GM18861 (cell line): ENCODE measurements at regions not wholly inside any gene's neighbourhood (a gene's known extent, or its start where the extent isn't known, plus 50 kb on each side); places are given as distances from the start of the nearest gene placed in this dataset.

Experiments
- ATAC-seq: cut with Tn5 transposase; IDR thresholded peaks from one replicate; pipeline ENCODE4 v1.9.1; 2021; ENCODE audit not compliant: unreplicated experiment

DNA sequence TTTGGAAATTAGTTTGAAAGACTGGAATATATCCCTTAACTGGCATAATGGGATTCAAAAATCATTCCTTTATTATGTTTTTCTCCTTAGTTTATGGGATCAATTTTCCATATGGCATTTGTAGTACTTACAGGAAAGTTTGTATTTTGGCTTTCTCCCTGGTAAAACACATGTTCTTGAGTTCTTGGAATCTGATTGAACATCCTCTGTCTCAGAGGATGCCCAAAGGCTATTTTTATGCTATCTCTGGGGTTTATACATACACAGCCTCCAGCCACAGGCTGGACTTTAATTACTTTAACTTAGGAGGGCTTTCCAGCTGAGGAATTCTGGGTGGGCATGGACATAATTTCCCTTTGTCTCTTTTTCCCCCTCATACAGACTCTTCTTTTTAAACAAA lies 236.4 kb downstream of the HGF start:
- ATAC-seq: no peak

DNA sequence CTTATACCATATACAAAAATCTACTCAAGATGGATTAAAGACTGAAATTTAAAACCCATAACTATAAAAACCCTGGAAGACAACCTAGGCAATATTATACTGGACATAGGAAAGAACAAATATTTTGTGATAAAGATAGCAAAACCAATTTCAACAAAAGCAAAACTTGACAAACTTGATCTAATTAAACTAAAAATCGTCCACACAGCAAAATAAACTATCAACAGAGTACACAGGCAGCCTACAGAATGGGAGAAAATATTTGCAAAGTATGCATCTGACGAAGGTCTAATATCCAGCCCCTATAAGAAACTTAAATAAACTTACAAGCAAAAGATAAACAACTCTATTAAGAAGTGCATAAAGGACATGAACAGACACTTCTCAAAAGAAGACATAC lies 240.1 kb downstream of the HGF start:
- no peak for ATAC-seq

DNA sequence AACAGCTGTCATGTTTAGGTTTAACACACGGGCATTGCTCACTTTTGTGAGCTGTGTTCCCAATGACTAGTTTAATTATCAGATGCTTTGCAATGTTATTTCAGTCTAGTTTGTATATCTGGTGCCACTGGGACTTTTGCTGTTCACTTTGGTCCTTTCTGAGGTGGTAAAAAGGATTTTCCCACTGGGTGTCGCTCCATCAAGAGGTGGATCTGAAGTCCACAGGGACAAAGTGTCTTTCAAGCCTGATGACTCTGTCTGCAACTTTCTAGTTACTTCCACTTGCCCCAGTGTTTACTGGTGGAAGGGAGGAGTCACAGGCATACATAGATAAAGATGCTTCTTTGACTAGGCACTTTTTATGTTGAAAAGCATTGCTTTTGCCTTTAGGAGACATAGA lies 242.2 kb downstream of the HGF start:
- ATAC-seq: no peak

DNA sequence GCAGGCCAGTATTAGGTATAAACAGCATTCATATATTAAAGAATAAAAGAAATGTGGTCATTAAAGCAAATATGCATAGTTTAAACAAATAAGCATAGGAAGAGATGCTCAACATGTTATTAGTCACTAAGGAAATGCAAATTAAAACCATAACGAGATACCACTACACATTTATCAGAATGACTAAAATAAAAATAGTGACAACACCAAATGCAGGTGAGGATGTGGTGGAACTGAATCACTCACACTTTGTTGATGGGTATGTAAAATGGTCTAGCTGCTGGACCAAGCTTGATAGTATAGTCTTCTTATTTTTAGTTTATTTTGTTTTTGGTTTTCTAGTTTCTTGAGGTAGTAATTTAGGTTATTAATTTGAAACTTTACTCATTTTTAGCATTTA lies 242.9 kb downstream of the HGF start:
- no peak for ATAC-seq

DNA sequence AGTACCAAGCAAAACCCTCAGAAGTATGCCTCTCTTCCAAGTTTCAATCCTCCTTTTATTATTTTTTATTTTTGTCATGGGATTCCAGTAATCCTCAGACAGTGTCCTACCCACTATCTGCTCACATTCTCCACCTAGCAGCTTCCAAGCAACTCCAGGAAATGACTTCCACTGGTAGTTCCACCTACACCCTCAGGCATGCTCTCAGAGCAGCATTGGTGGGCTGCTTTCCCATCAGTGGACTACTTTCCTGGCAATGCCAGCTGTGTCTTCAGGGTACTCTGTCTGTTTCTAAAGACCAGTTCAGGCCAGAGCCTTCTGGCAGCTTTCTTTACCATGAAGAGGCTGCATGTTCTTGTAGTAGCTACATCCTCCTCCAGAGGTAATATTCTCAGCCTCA lies 244.0 kb downstream of the HGF start:
- no peak for ATAC-seq

DNA sequence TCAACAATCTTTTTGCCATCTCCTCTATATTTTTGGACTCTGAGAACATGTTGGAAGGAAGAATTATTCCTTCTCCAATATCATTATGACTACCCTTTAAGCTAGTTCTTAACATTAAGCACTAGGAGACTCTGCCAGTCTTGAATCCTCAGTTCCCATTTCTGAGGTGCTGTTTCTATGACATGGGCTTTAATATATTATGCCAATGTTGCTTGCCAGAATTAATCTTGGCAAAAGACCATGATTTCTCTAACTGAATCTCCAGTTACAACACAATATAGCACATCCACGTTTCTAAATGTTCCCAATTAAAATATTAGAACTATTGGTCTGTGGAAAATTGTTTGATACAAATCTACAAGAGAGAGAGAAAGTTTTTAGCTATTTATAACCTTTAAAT lies 250.0 kb downstream of the HGF start:
- no peak for ATAC-seq

DNA sequence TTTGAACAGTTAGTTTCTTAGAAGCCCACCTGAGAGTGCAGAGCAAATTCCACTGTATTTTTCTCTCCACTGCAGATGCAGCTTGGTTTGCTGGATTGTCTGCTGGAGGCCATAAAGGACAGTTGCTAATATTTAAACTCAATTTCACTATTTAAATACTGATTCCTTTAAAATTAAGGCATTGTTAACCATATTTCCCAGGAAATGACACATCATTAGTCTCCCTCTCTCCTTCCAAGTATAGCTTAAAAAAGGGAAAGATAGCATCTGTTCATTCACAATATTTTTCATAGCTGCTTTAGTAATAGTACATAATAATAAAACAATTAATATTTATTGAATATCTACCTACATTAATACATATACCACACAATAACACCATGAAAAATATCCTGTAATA lies 252.9 kb downstream of the HGF start:
- ATAC-seq: no peak

DNA sequence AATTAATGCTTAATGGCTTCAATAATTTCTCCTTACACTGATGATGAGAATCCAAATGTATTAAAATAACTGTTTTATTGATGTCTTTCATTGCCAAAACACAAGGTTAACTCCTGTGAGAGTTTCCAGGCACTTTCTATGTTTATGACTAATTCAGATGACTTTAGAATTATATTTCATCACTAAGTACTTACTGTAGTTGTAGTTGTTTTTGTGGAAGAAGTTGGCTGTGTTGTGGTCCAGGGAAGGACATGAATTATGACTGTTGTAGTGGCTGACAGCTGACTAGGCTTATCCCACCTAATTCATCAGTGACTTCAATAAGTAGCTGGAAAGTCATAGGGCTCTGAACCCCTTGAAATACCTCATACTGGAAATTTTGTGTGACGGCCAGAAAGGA lies 254.8 kb downstream of the HGF start:
- ATAC-seq: no peak

DNA sequence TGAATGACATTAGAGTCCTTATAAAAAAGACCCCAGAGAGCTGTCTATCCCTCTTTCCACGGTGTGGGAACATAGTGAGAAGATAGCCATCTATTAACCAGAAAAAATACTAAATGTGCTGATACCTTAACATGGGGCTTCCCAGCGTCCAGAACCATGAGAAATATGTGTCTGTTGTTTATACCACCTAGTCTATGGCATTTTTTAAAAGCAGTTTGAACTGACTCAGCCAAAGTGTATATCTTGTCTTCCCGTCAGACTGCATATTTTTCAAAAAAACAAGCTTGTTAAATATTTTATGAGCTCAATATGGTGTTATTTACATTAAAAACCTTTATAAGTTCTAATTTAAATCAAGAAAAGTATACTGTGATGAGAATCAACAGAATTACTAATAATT lies 255.3 kb downstream of the HGF start:
- ATAC-seq: no peak

DNA sequence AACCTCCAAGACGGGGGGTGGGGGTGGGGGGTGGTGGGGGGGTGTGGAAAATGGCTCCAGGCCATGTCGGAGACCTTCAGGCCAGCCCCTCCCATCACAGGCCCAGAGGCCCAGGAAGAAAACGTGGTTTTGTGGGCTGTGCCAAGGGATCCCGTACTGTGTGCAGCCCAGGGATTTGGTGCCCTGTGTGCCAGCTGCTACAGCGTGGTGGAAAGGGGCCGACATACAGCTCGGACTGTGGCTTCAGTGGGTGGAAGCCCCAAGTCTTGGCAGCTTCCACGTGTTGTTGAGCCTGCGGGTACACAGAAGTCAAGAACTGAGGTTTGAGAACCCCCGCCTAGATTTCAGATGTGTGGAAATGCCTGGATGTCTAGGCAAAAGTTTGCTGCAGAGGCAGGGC lies 259.7 kb downstream of the HGF start:
- ATAC-seq: no peak

DNA sequence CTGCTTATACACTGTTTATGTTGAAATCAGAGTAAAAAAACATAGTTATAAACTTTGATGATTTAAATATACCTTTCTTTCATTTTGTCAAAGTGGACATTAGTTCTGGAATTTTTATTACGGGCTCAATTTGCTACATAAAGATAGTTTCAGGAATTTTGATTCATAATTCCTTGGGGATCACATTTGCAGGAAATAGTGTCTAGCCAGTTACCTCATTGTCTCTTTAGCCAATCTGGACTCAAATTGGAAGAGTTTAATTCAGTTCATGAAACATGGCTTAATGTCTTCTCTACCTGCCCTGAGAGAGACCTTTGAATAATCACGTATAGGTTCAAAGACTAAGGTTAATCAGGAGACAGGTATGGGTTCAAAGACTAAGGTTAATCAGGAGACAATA lies 262.6 kb downstream of the HGF start:
- ATAC-seq: no peak

DNA sequence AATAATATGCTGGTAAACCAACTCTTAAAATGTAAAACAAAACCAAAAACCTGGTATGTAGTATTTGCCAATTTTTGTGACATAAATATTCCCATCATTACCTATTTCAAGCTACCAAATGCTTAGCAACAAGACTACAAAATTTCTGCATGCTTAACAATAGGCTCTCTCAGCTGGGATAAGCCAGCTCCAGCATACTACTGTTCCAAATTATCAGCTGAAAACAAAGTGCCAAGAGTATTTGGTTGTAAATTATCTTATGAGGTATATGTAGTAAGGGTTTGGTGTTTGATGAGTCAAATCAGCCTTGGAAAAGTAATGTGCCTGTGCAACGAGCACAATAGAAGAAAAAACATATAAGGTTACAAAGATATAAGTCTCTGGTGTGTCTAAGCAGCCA lies 263.2 kb downstream of the HGF start:
- no peak for ATAC-seq

DNA sequence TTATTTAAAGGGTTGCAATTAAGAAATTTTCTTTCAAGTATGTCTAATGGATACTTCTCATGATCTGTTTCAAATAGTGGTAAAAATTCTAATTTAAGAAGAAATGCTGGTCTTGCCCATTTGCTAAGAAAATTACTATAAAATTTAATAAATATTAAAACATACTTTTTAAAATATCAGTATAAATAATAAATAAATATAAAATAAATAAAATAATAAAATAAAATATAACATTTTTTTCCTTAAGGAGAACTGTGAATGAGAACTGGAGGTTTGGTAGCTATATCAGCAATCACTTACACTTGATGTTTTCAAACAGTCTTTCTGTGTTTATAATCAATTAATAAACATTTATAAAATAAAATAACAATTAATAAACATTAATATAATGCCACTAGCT lies 266.1 kb downstream of the HGF start:
- ATAC-seq: no peak

DNA sequence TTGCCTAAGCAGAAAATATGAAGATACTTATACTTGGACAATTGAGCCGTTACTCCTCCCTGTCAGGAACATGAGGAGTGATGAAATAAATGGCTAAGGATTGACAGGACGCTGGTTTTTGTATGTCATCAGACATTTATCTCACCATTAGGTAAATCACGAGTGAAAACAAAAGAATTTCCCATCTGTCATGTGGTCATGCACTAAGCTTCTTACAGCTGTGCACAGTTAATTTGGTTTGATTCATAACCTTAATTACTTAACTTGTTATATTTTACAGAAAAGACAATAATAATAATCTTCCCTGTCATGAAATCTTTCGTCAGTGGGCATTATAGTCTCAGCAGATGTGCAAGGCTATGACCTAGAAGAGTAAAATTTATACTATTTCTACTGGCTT lies 266.5 kb downstream of the HGF start:
- no peak for ATAC-seq

DNA sequence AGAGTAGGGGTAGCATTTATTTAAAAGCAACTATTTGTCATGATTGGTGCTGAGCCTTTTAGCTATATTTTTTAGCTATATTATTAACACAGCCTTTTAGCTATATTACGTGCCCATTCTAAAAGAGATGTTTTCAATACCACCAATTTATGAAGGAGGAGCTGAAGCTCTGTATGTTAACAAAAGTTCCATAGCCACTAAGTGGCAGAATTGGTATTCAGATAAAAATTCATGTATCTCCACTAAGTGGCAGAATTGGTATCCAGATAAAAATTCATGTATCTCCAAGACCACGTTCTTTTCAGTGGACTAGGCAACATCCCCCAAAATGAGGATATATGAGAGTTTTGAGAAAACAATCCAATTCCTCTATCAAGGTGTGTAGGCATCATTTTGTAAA lies 268.6 kb downstream of the HGF start:
- no peak for ATAC-seq

DNA sequence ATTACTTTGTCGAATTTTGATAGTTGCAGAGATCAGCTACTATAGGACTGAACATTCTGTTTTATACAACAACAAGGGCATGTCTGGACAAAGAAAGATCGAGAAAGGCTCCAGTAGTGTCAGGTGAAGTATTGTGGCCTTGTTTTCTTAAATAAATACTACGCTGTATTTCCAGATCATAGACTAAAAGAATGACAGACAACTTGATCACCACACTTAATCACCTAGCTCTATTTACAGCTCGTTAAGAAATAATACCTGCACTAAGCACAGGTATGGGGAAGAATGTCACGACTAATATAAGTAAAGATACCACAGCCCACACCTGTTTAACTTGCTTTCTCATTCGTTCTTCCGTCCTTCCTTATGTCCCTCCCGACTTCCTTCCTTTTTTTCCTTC lies 269.2 kb downstream of the HGF start:
- no peak for ATAC-seq

DNA sequence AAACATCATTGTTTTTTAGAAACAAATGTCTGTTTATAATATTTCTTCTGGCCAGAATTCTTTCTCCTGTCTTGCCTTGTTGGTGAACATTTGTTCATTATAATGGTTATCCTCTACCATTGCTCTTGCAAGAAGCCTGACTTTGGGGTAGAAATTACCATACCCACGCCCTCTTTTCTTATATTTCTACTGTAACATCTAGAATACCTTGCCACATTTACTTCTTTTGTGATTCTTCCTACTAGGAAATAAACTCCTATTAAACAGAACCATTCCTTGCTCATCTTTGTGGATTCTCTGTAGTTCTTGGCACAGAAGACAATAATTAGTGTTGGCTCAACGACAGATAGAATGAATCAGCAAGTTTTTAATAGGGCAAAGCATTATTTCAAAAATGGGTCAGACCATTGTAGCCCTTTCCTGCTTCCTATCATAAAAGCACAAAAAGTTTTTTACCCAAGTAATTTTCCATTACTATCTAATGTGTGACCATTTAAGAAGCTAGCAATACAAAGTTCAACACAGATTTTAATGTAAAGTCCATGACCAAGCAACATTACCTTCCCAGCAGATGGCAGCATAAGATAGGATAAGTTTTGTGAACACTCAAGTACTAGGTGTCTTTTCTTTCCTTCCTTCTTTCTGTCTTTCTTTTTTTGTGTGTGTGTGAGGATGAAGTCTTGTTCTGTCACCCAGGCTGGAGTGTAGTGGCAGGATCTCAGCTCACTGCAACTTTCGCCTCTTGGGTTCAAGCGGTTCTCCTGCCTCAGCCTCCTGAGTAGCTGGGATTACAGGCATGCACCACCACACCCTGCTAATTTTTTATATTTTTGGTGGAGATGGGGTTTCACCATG lies 270.4 kb downstream of the HGF start:
- ATAC-seq: peak; percentile 74

DNA sequence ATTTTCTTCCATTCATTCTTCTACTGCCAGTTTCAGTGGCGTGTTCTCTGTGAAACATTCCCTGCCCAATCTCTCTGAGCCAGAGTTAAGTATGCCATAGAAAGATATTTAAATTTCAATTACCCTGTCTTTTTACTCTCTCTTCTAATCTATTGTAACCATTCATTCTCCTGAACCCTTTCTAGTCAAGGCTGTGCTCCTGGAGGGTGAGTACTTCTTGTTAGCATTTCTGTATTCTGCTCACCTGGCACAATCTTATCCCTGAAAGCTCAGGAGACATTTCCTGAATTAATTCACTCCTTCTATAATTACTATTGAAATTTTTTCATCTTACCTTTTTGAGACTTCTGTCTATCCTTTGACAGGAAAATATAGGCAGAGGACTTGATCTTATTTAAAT lies 271.7 kb downstream of the HGF start:
- no peak for ATAC-seq

DNA sequence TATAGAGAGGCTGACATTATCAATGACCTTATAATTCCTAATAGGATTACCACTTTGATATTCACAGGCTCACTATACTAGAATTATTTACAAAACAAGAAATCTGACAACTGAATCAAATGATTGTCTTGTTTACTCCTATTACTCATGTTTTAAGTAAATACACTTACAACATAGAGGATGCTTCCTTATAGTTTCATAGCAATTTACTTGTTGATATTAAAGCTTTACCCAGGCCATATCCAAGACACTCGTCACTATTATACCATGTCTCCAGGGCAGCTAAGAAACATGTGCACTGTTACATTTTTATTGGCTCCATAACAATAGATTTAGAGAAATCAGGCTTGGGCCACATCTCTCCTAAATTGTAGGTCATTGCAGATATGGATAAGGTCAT lies 276.9 kb downstream of the HGF start:
- no peak for ATAC-seq

DNA sequence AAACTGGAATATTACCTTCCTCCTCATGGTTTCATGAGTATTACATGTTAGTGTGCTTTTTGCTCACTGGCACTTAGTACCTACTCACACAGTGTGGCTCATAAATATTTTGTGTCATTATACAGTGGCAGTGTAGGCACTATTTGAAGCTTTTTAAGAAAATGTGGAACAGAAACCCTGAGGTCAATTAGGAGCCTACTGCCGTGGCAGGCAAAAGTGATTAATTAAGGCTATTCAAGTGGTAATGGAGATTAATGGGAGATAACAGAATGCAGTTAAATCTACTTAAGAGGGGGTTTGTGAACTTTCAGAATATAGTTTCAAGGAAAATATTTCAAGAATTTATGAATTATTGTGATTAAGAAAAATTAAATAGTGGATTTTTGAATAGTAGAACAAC lies 277.6 kb downstream of the HGF start:
- no peak for ATAC-seq

DNA sequence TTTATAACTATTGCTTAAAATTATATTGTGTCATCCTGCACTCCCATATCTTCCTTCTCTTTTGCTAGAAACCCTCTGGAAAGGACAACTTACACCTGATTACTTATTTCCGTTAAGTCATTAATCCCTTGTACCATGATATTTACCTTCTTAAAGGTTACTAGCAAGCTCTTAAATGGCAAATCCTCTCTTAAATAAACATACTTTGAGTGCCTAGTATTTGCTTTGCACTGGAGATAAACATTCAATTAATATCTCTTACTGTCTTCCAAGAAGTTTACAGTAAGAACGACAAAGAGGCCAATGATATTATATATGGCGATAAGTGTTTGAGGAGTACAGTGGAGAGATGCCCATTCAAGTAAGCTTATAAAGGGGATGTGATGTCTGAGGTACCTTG lies 278.3 kb downstream of the HGF start:
- no peak for ATAC-seq

DNA sequence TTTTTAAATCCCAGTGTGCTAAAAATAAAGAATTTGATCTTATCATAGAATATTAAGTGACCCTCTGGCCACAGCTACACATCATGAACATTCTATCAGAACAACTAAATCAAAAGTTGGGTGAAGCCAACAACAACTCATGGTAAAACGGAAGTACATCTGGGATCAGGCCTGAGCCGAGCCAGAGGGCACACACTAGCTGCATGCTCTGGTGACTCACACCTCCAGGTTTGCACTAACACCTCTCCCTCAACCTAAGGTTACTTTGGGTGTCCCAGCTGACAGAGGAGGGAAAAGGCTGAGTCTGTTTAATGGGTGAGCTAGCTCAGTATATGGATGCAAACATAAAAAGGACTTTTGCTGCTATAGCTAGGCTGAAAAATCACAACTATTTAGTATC lies 281.6 kb downstream of the HGF start:
- no peak for ATAC-seq

DNA sequence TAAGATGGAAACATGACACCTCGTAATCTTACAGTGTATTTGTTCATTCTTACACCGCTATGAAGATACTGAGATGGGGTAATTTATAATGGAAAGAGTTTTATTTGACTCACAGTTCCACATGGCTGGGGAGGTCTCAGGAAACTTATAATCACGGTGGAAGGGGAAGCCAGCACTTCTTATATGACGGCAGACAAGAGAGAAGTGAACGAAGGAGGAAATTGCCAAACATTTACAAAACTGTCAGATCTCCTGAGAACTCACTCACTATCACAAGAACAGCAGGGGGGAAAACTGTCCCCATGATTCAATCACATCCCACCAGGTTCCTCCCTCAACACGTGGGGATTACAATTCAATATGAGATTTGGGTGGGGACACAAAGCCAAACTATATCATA lies 282.3 kb downstream of the HGF start:
- ATAC-seq: no peak
